ENCODE measurements at regions not wholly inside any gene's neighbourhood (a gene's known extent, or its start where the extent isn't known, plus 50 kb on each side); places are given as distances from the start of the nearest gene placed in this dataset.
"Not testable (repeated sequence)": the region's sequence is repeated elsewhere in the genome, so short reads cannot be mapped to it uniquely, and the experiment has no call there.

GRCh38 chr1:223022641-223023473 is 120.2 kb downstream of the TLR5 start:
- DNase-seq (ENCODE audit: low read depth in 2 of 2): no peak

- no peak for DNase-seq (ENCODE audit: low read depth in 2 of 2)
These were observed 119.2 kb downstream of the TLR5 start for GRCh38 chr1:223023863-223024262.

GRCh38 chr1:223024486-223024885 is 118.6 kb downstream of the TLR5 start:
- not testable (repeated sequence) for DNase-seq (ENCODE audit: low read depth in 2 of 2)

- not testable (repeated sequence) for DNase-seq (ENCODE audit: low read depth in 2 of 2)
These were observed 117.8 kb downstream of the TLR5 start for GRCh38 chr1:223025190-223025734.

GRCh38 chr1:223026639-223027038 is 116.4 kb downstream of the TLR5 start:
- DNase-seq (ENCODE audit: low read depth in 2 of 2): not testable (repeated sequence)

- no peak for DNase-seq (ENCODE audit: low read depth in 2 of 2)
These were observed 112.9 kb downstream of the TLR5 start for GRCh38 chr1:223029985-223030769.

GRCh38 chr1:223030871-223031400 is 112.1 kb downstream of the TLR5 start:
- no peak for DNase-seq (ENCODE audit: low read depth in 2 of 2)

GRCh38 chr1:223031733-223032601 is 111.1 kb downstream of the TLR5 start:
- DNase-seq (ENCODE audit: low read depth in 2 of 2): no peak

GRCh38 chr1:223033658-223034057 is 109.4 kb downstream of the TLR5 start:
- DNase-seq (ENCODE audit: low read depth in 2 of 2): no peak

- no peak for DNase-seq (ENCODE audit: low read depth in 2 of 2)
These were observed 108.7 kb downstream of the TLR5 start for GRCh38 chr1:223034270-223034798.

GRCh38 chr1:223035724-223036478 is 107.1 kb downstream of the TLR5 start:
- DNase-seq (ENCODE audit: low read depth in 2 of 2): no peak

- no peak for DNase-seq (ENCODE audit: low read depth in 2 of 2)
These were observed 106.6 kb downstream of the TLR5 start for GRCh38 chr1:223036479-223036845.

- DNase-seq (ENCODE audit: low read depth in 2 of 2): no peak
These were observed 105.2 kb downstream of the TLR5 start for GRCh38 chr1:223037845-223038244.

- no peak for DNase-seq (ENCODE audit: low read depth in 2 of 2)
These were observed 104.6 kb downstream of the TLR5 start for GRCh38 chr1:223038288-223039006.

GRCh38 chr1:223039990-223040389 is 103.1 kb downstream of the TLR5 start:
- DNase-seq (ENCODE audit: low read depth in 2 of 2): no peak

GRCh38 chr1:223041481-223041880 is 101.6 kb downstream of the TLR5 start:
- no peak for DNase-seq (ENCODE audit: low read depth in 2 of 2)

GRCh38 chr1:223045164-223045957 is 97.7 kb downstream of the TLR5 start:
- DNase-seq (ENCODE audit: low read depth in 2 of 2): no peak

GRCh38 chr1:223046011-223046410 is 97.0 kb downstream of the TLR5 start:
- no peak for DNase-seq (ENCODE audit: low read depth in 2 of 2)

GRCh38 chr1:223046463-223046862 is 96.6 kb downstream of the TLR5 start:
- DNase-seq (ENCODE audit: low read depth in 2 of 2): not testable (repeated sequence)

All from stimulated activated CD4-positive, alpha-beta T cell treated with anti-CD3 and anti-CD28 coated beads, Interleukin-1b, Interleukin-23, amount 100 ng/mL, for 1 hour (primary cell).